OCI-LY3 (cell line): ENCODE measurements at regions not wholly inside any gene's neighbourhood (a gene's known extent, or its start where the extent isn't known, plus 50 kb on each side); places are given as distances from the start of the nearest gene placed in this dataset.
"Not testable (repeated sequence)": the region's sequence is repeated elsewhere in the genome, so short reads cannot be mapped to it uniquely, and the experiment has no call there.

Source experiments
- H2AFZ ChIP-seq: fragments of 200-600, 300-600 bp; shearing (Covaris generic); 2 replicates; pipeline ENCODE4 v1.6.0; 2014; ENCODE audit warnings: antibody characterized with exemption, low read depth, low read length
- H3K27ac ChIP-seq: fragments of 200-600, 300-600 bp; sonication (generic); 2 replicates; pipeline ENCODE4 v1.5.1; 2014; ENCODE audit warnings: mild to moderate bottlenecking, low read length, moderate library complexity, mixed read lengths
- H3K27me3 ChIP-seq: fragments of 200-600, 300-600 bp; sonication (generic); 2 replicates; pipeline ENCODE4 v1.6.1; 2014; ENCODE audit warnings: low read depth, low read length, mixed read lengths
- H3K36me3 ChIP-seq: fragments of 200-600, 300-600 bp; sonication (generic); replicated peaks from 2 replicates; pipeline ENCODE3; 2014; ENCODE audit warnings: low read depth, low read length, mixed read lengths
- H3K4me1 ChIP-seq: fragments of 300-600, 200-600 bp; sonication (generic); 2 replicates; pipeline ENCODE4 v1.6.1; 2014; ENCODE audit warnings: low read length, mixed read lengths
- H3K4me2 ChIP-seq: fragments of 200-600, 300-600 bp; sonication (generic); 2 replicates; pipeline ENCODE4 v1.6.1; 2014; ENCODE audit warnings: low read length, mixed read lengths
- H3K4me3 ChIP-seq: fragments of 300-600, 200-600 bp; sonication (generic); 2 replicates; pipeline ENCODE4 v1.5.1; 2014; ENCODE audit warnings: antibody characterized with exemption, mild to moderate bottlenecking, low read length, moderate library complexity
- H3K79me2 ChIP-seq: fragments of 300-600, 200-600 bp; shearing (Covaris generic); 2 replicates; pipeline ENCODE4 v1.6.1; 2014; ENCODE audit warnings: mild to moderate bottlenecking, low read length, mixed read lengths
- H3K9ac ChIP-seq: fragments of 300-600, 200-600 bp; shearing (Covaris generic); 2 replicates; pipeline ENCODE4 v1.6.0; 2014; ENCODE audit warnings: mild to moderate bottlenecking, low read length, moderate library complexity
- H3K9me3 ChIP-seq: fragments of 200-600, 300-600 bp; shearing (Covaris generic); 2 replicates; pipeline ENCODE4 v1.6.1; 2014; ENCODE audit warnings: low read length, mixed read lengths; ENCODE audit not compliant: insufficient read depth
- H4K20me1 ChIP-seq: fragments of 200-600, 300-600 bp; sonication (generic); 2 replicates; pipeline ENCODE4 v1.6.1; 2016; ENCODE audit warnings: low read length, mixed read lengths; ENCODE audit not compliant: insufficient read depth
- EZH2phosphoT487 ChIP-seq: fragments of 200-600 bp; shearing (Covaris generic); IDR thresholded peaks from 2 replicates; pipeline ENCODE4 v1.6.1; 2018; ENCODE audit warnings: antibody characterized with exemption, mixed run types, low read depth
- TF ChIP-seq, protein P1 (sequence below): fragments of 200-600, 300-600 bp; sonication (generic); IDR thresholded peaks from 2 replicates; pipeline ENCODE4 v1.5.1; 2014; ENCODE audit warnings: antibody characterized with exemption, low read length, low read depth

DNA sequence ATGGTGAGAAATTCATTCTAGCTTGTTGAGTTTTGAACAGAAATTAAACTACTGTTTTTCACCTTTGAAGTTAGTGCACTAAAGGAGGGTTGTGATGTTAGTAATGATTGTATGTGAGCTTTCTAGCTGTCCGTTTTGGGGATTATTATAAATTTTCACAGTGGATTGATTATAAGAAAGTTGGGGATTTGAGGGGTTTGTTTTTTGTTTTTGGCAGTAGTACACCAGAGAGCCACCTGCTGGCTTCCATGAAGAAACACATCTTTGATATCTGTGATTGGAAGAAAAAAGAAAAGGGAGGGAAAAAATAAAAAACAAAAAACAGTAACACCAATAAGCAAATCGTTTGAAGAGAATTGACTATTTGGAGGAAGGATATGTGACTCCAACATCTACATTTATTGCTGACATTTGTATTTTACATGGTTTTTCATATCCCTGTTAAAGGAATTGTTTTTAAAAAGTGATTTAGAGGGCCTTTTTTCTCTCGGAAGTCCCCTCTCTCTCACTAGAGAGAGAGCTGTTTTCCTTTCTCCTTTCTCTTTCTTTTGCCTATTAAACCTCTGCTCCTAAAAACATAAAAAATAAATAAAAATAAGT lies 1469.5 kb upstream of the GOT2 start:
- no peak overlapping the region for H3K9ac ChIP-seq
- H3K27me3 ChIP-seq = no peaks in the 10 kb centered on the region
- no peak for TF ChIP-seq EZH2phosphoT487
- TF ChIP-seq, protein P1, sequence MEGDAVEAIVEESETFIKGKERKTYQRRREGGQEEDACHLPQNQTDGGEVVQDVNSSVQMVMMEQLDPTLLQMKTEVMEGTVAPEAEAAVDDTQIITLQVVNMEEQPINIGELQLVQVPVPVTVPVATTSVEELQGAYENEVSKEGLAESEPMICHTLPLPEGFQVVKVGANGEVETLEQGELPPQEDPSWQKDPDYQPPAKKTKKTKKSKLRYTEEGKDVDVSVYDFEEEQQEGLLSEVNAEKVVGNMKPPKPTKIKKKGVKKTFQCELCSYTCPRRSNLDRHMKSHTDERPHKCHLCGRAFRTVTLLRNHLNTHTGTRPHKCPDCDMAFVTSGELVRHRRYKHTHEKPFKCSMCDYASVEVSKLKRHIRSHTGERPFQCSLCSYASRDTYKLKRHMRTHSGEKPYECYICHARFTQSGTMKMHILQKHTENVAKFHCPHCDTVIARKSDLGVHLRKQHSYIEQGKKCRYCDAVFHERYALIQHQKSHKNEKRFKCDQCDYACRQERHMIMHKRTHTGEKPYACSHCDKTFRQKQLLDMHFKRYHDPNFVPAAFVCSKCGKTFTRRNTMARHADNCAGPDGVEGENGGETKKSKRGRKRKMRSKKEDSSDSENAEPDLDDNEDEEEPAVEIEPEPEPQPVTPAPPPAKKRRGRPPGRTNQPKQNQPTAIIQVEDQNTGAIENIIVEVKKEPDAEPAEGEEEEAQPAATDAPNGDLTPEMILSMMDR = peak; percentile 59
- H2AFZ ChIP-seq = no peak overlapping the region
- H3K36me3 ChIP-seq = no peaks in the 10 kb centered on the region
- no peak overlapping the region for H3K27ac ChIP-seq
- H3K79me2 ChIP-seq = no peaks in the 10 kb centered on the region
- H3K4me1 ChIP-seq = no peaks in the 10 kb centered on the region
- H3K9me3 ChIP-seq = no peaks in the 10 kb centered on the region
- H4K20me1 ChIP-seq = no peaks in the 10 kb centered on the region
- H3K4me3 ChIP-seq = no peak overlapping the region
- no peak overlapping the region for H3K4me2 ChIP-seq

DNA sequence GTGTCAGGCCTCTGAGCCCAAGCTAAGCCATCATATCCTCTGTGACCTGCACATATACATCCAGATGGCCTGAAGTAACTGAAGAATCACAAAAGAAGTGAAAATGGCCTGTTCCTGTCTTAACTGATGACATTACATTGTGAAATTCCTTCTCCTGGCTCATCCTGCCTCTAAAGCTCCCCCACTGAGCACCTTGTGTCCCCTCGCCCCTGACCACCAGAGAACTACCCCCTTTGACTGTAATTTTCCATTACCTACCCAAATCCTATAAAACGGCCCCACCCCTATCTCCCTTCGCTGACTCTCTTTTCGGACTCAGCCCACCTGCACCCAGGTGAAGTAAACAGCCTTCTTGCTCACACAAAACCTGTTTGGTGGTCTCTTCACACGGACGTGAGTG lies 1466.6 kb upstream of the GOT2 start:
- not testable (repeated sequence) for H2AFZ ChIP-seq, H3K27ac ChIP-seq, H3K4me3 ChIP-seq, H3K9me3 ChIP-seq, H3K4me1 ChIP-seq, H3K79me2 ChIP-seq, H4K20me1 ChIP-seq, H3K9ac ChIP-seq, H3K36me3 ChIP-seq, H3K4me2 ChIP-seq, H3K27me3 ChIP-seq

DNA sequence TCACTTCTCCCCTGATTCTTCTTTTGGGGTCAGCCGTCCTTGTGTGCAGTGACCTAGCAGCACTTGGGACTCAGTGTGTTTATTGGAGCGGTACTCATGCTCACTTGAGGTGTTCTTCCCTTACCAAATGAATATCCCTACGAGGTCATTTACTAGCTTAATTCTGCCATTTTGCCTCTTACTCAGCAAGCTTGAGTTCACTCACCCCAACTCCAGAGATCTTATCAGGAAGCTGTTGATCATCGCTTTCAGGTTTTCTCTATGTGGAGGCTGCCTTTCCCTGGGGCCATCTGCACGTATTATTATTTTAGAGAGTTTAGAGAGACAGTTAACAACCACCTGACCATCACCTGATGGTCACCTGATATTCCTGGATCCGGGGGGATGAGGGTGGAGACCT lies 1466.0 kb upstream of the GOT2 start:
- H3K4me1 ChIP-seq = no peaks in the 10 kb centered on the region
- no peak overlapping the region for H3K4me3 ChIP-seq
- no peaks in the 10 kb centered on the region for H4K20me1 ChIP-seq
- H3K36me3 ChIP-seq = no peaks in the 10 kb centered on the region
- no peak overlapping the region for H3K9ac ChIP-seq
- H3K9me3 ChIP-seq = no peaks in the 10 kb centered on the region
- H3K27me3 ChIP-seq = no peaks in the 10 kb centered on the region
- no peak overlapping the region for H3K4me2 ChIP-seq
- TF ChIP-seq, protein P1 = no peak
- no peak for TF ChIP-seq EZH2phosphoT487
- H3K79me2 ChIP-seq = no peaks in the 10 kb centered on the region
- no peak overlapping the region for H3K27ac ChIP-seq
- H2AFZ ChIP-seq = no peak overlapping the region

DNA sequence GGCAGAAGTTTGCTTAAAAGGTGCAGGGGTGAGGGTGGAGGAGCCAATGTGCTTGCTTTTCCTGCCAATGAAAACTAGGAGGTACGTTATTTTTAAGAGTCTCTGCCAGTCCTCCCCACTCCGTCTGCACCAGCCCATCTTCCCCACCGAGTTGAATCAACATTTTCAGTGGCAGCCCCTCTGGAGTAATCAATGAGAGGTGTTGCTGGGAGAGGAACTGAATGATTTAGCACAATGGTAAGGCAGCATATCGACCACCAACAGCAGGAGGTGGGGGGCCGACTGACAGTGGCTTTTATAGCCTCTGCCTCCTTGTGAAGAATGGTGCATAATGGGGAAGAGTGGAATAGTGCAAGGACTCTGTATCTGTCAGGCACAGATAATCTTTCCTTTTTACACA lies 1465.0 kb upstream of the GOT2 start:
- H3K4me1 ChIP-seq = no peaks in the 10 kb centered on the region
- H2AFZ ChIP-seq = no peak overlapping the region
- no peak overlapping the region for H3K27ac ChIP-seq
- H3K9ac ChIP-seq = no peak overlapping the region
- H3K36me3 ChIP-seq = no peaks in the 10 kb centered on the region
- no peaks in the 10 kb centered on the region for H3K9me3 ChIP-seq
- no peak overlapping the region for H3K4me2 ChIP-seq
- no peaks in the 10 kb centered on the region for H3K27me3 ChIP-seq
- no peak overlapping the region for H3K4me3 ChIP-seq
- H4K20me1 ChIP-seq = no peaks in the 10 kb centered on the region
- TF ChIP-seq, protein P1 = no peak
- no peak for TF ChIP-seq EZH2phosphoT487
- no peaks in the 10 kb centered on the region for H3K79me2 ChIP-seq

DNA sequence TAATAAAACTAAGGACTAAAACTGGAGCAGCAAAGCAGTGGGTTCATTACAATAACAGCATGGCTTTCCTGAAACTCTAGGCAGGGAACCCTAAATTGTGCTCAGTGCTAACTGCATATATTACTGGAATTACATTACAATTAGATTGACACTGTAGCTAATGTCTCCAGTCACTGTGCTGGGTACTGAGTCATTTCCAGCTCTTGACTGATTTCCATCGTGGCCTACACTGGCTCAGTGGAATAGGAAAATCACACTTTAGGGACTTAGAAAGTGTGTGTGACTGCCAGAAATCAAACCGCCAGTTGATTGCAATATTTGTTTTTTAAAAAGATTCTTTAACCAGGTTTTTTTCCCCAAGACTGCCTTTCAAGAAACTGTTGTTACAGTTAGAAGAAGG lies 1447.4 kb upstream of the GOT2 start:
- no peak overlapping the region for H3K9ac ChIP-seq
- H3K9me3 ChIP-seq = no peaks in the 10 kb centered on the region
- H3K27ac ChIP-seq = no peak overlapping the region
- no peaks in the 10 kb centered on the region for H3K27me3 ChIP-seq
- H3K36me3 ChIP-seq = no peaks in the 10 kb centered on the region
- H3K4me1 ChIP-seq = no peaks in the 10 kb centered on the region
- TF ChIP-seq EZH2phosphoT487 = no peak
- TF ChIP-seq, protein P1 = no peak
- no peaks in the 10 kb centered on the region for H4K20me1 ChIP-seq
- H3K4me3 ChIP-seq = no peak overlapping the region
- no peak overlapping the region for H2AFZ ChIP-seq
- no peaks in the 10 kb centered on the region for H3K79me2 ChIP-seq
- no peak overlapping the region for H3K4me2 ChIP-seq
